ENCODE measurements at regions not wholly inside any gene's neighbourhood (a gene's known extent, or its start where the extent isn't known, plus 50 kb on each side); places are given as distances from the start of the nearest gene placed in this dataset.

- no peak for DNase-seq (ENCODE audit: low spot score)
- TF ChIP-seq CTCF (IDR thresholded peaks at IDR 0.05; ENCODE audit: borderline replicate concordance, control extremely low read depth, extremely low read depth, insufficient read depth, missing control alignments): no peak
- in situ Hi-C loops (cut with MboI; ENCODE audit: low sequenced_read_pairs, unreplicated experiment): no loop called here
Measured at GRCh38 chr13:86992251-86992650, 678.9 kb upstream of the SLITRK5 start.

- DNase-seq (ENCODE audit: low spot score): no peak
- no peak for TF ChIP-seq CTCF (IDR thresholded peaks at IDR 0.05; ENCODE audit: borderline replicate concordance, control extremely low read depth, extremely low read depth, insufficient read depth, missing control alignments)
- in situ Hi-C loops (cut with MboI; ENCODE audit: low sequenced_read_pairs, unreplicated experiment): no loop called here
Measured at GRCh38 chr13:87003265-87003664, 667.9 kb upstream of the SLITRK5 start.

- DNase-seq (ENCODE audit: low spot score): no peak
- in situ Hi-C loops (cut with MboI; ENCODE audit: low sequenced_read_pairs, unreplicated experiment): no loop called here
- TF ChIP-seq CTCF (IDR thresholded peaks at IDR 0.05; ENCODE audit: borderline replicate concordance, control extremely low read depth, extremely low read depth, insufficient read depth, missing control alignments): no peak
Measured at GRCh38 chr13:87005511-87005910, 665.7 kb upstream of the SLITRK5 start.

- in situ Hi-C loops (cut with MboI; ENCODE audit: low sequenced_read_pairs, unreplicated experiment): no loop called here
- no peak for TF ChIP-seq CTCF (IDR thresholded peaks at IDR 0.05; ENCODE audit: borderline replicate concordance, control extremely low read depth, extremely low read depth, insufficient read depth, missing control alignments)
- no peak for DNase-seq (ENCODE audit: low spot score)
Measured at GRCh38 chr13:87035526-87035925, 635.6 kb upstream of the SLITRK5 start.

- DNase-seq (ENCODE audit: low spot score): no peak
- no peak for TF ChIP-seq CTCF (IDR thresholded peaks at IDR 0.05; ENCODE audit: borderline replicate concordance, control extremely low read depth, extremely low read depth, insufficient read depth, missing control alignments)
- in situ Hi-C loops (cut with MboI; ENCODE audit: low sequenced_read_pairs, unreplicated experiment): no loop called here
Measured at GRCh38 chr13:87042946-87043345, 628.2 kb upstream of the SLITRK5 start.

- in situ Hi-C loops (cut with MboI; ENCODE audit: low sequenced_read_pairs, unreplicated experiment): no loop called here
- DNase-seq (ENCODE audit: low spot score): no peak
- no peak for TF ChIP-seq CTCF (IDR thresholded peaks at IDR 0.05; ENCODE audit: borderline replicate concordance, control extremely low read depth, extremely low read depth, insufficient read depth, missing control alignments)
Measured at GRCh38 chr13:87052731-87053130, 618.4 kb upstream of the SLITRK5 start.

All from GM13976 (cell line).